ENCODE measurements at regions not wholly inside any gene's neighbourhood (a gene's known extent, or its start where the extent isn't known, plus 50 kb on each side); places are given as distances from the start of the nearest gene placed in this dataset.

- Histone ChIP-seq H4K20me1 (ENCODE audit: insufficient read depth) (no peaks in the 10 kb centered on the region), H3K27me3 (ENCODE audit: insufficient read depth, low read depth) (no peaks in the 10 kb centered on the region), H3K79me2 (ENCODE audit: insufficient read depth, low read depth) (no peaks in the 10 kb centered on the region), H3K9ac (no peak overlapping the region), H3K4me2 (no peak overlapping the region), H3K4me1 (ENCODE audit: low read depth, poor library complexity, severe bottlenecking) (no peaks in the 10 kb centered on the region), H3K27ac (no peak overlapping the region), H3K4me3 (IDR thresholded peaks at IDR 0.05; ENCODE audit: insufficient read depth, low read depth, low read length) (no peak overlapping the region), H3K36me3 (ENCODE audit: insufficient read depth) (no peaks in the 10 kb centered on the region), H2AFZ (ENCODE audit: low read depth) (no peak overlapping the region)
- TF ChIP-seq CTCF (conservative IDR thresholded peaks at IDR 0.05; ENCODE audit: low read depth, low read length), result no peak
Measured at GRCh38 chr2:103921161-103921560, 932.8 kb upstream of the POU3F3 start.

- Histone ChIP-seq H3K36me3 (ENCODE audit: insufficient read depth) (no peaks in the 10 kb centered on the region), H3K4me2 (no peak overlapping the region), H3K4me1 (ENCODE audit: low read depth, poor library complexity, severe bottlenecking) (no peaks in the 10 kb centered on the region), H3K4me3 (IDR thresholded peaks at IDR 0.05; ENCODE audit: insufficient read depth, low read depth, low read length) (no peak overlapping the region), H3K79me2 (ENCODE audit: insufficient read depth, low read depth) (no peaks in the 10 kb centered on the region), H3K27ac (no peak overlapping the region), H3K27me3 (ENCODE audit: insufficient read depth, low read depth) (no peaks in the 10 kb centered on the region), H2AFZ (ENCODE audit: low read depth) (no peak overlapping the region), H3K9ac (no peak overlapping the region), H4K20me1 (ENCODE audit: insufficient read depth) (no peaks in the 10 kb centered on the region)
- TF ChIP-seq CTCF (conservative IDR thresholded peaks at IDR 0.05; ENCODE audit: low read depth, low read length), result no peak
Measured at GRCh38 chr2:103942199-103942598, 911.7 kb upstream of the POU3F3 start.

- Histone ChIP-seq H3K4me3 (IDR thresholded peaks at IDR 0.05; ENCODE audit: insufficient read depth, low read depth, low read length) (no peak overlapping the region), H3K27me3 (ENCODE audit: insufficient read depth, low read depth) (no peaks in the 10 kb centered on the region), H4K20me1 (ENCODE audit: insufficient read depth) (no peaks in the 10 kb centered on the region), H3K36me3 (ENCODE audit: insufficient read depth) (no peaks in the 10 kb centered on the region), H3K4me2 (no peak overlapping the region), H3K4me1 (ENCODE audit: low read depth, poor library complexity, severe bottlenecking) (no peaks in the 10 kb centered on the region), H3K27ac (no peak overlapping the region), H3K9ac (no peak overlapping the region), H3K79me2 (ENCODE audit: insufficient read depth, low read depth) (no peaks in the 10 kb centered on the region), H2AFZ (ENCODE audit: low read depth) (no peak overlapping the region)
- no peak for TF ChIP-seq CTCF (conservative IDR thresholded peaks at IDR 0.05; ENCODE audit: low read depth, low read length)
Measured at GRCh38 chr2:103945083-103945482, 908.8 kb upstream of the POU3F3 start.

DNA sequence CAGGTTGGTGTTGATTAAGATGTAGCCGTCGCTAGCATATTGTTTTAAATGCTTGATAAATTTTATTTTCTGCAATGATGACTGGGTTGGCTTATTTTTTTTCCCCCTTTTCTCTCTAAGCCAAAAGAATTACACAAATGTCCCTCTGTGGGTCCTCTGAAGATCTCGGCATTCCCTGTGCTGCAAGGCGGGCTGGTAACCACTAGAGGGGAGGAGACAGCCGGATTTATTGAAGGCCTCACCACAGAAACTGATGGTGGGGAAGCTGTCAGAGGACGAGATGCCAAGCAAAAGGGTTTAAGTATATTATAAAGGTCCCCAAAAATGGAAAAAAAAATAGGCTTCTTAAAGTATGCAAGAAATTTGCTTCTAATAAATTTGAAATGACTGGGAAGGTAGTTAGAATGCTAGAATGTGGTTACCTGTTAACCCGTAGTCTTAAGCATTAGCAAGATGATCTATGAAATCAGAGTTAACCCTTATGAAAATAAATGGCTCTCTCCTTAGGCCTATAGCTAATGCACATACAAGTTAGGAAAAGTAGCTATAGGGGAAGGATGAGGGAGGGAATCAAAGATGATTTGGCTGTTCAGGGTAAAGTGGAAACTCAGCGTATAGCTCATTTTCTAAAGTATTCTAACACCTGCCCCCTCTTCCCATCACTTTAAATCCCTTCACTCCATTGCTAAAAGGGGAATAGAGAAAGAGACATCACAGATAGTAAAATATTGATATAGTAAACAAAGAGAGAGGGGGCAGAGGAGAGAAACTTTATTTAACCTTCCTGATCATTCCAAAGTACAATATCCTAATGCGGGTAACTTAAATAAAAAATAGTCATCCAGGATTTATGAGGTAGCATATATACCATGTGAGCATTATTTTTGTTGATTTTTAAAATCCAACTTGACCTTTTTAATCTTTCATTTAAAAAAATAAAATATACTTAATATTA lies 894.5 kb upstream of the POU3F3 start:
- no peak overlapping the region for H3K4me3 ChIP-seq (IDR thresholded peaks at IDR 0.05; ENCODE audit: insufficient read depth, low read depth, low read length)
- H3K4me1 ChIP-seq (ENCODE audit: low read depth, poor library complexity, severe bottlenecking), result no peaks in the 10 kb centered on the region
- no peaks in the 10 kb centered on the region for H3K36me3 ChIP-seq (ENCODE audit: insufficient read depth)
- H3K27me3 ChIP-seq (ENCODE audit: insufficient read depth, low read depth), result no peaks in the 10 kb centered on the region
- H3K9ac ChIP-seq, result no peak overlapping the region
- no peaks in the 10 kb centered on the region for H4K20me1 ChIP-seq (ENCODE audit: insufficient read depth)
- no peak overlapping the region for H3K4me2 ChIP-seq
- no peak overlapping the region for H2AFZ ChIP-seq (ENCODE audit: low read depth)
- H3K27ac ChIP-seq, result no peak overlapping the region
- no peak for TF ChIP-seq CTCF (conservative IDR thresholded peaks at IDR 0.05; ENCODE audit: low read depth, low read length)
- no peaks in the 10 kb centered on the region for H3K79me2 ChIP-seq (ENCODE audit: insufficient read depth, low read depth)
